Right ventricle myocardium inferior (tissue), 1 donor: ENCODE measurements at regions not wholly inside any gene's neighbourhood (a gene's known extent, or its start where the extent isn't known, plus 50 kb on each side); places are given as distances from the start of the nearest gene placed in this dataset.

ENCODE experiments used
- ATAC-seq: fragments of 200-7000 bp; cut with Tn5 transposase; one replicate; pipeline ENCODE4 v1.9.1; 2020; ENCODE audit warnings: mild to moderate bottlenecking, moderate library complexity
- DNase-seq: peaks from one replicate; pipeline ENCODE4 v3.0.0; 2021; ENCODE audit errors: missing footprints
- intact Hi-C: fragments of 100-400 bp; cut with DNase I; formaldehyde crosslinking; loops from one replicate; pipeline ENCODE4 v1.11.0; 2022
- donor health status: DM: no; HTN: yes; CAD: no; lungs with severe emphysema.

DNA sequence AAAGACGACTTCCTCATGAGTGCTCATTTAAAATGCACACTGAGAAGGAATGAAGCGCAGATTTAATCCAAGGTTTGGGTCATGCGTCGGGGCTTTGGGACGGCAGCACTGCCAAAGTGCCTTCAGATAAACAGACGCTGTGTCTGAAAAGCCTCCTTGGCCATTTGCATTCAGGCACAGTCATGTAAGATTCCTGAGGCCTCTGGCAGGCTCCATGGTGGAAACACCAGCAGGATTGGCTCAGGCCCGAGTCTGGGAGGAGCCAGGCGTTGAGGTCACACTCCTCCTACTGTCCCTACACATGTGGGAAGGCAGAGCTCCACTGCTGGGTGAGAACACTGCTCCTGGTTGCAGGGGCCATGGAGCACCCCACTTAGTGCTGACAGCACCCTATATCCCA, 113.3 kb upstream of the KL start:
- ATAC-seq (peak; percentile 94), DNase-seq (peak; percentile 88)
- intact Hi-C loops, result loop anchor here (5.0 kb wide), 1 partner anchor 316 kb away; the partner anchor contains the start of gene PDS5B

DNA sequence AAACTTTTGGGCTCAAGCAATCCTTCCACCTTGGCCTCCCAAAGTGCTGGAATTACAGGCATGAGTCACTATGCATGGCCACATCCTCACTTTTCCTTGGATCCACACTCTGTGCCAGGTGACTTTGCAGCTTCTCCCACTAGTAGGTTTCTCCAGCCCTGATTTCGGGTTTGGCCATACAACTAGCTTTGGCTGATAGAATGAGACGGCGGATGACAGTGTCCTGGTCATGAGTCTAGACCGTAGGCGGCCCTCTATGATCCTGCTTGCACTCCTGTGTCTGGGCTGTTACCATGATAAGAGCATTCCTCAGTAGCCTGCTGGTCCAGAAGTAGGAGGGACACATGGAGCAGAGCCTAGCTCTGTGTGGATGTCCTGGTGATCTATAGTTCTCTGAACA, 112.5 kb upstream of the KL start:
- DNase-seq (no peak), ATAC-seq (no peak)
- intact Hi-C loops, result loop anchor here (5.0 kb wide), 1 partner anchor 316 kb away; the partner anchor contains the start of gene PDS5B

DNA sequence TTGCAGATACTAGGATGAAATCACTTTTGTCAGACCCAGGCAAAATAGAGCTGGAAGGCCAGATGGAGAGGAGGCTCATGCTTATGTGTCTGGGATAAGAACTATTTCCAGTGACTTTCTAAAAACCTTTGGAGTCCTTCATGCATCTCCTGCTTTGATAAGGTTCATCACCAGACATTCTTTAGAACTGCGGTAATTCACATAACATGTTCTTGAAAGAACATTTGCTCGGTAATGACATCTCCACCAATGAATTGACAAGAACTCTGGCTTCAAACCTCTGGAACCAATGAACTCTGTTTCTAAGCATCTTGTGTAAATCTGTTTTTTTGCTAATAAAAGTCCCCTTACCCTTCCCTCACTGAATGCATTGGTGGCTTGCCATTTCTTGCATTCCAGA, 112.0 kb upstream of the KL start:
- ATAC-seq (no peak), DNase-seq (no peak)
- intact Hi-C loops, result loop anchor here (5.0 kb wide), 1 partner anchor 317 kb away; the partner anchor contains the start of gene PDS5B

DNA sequence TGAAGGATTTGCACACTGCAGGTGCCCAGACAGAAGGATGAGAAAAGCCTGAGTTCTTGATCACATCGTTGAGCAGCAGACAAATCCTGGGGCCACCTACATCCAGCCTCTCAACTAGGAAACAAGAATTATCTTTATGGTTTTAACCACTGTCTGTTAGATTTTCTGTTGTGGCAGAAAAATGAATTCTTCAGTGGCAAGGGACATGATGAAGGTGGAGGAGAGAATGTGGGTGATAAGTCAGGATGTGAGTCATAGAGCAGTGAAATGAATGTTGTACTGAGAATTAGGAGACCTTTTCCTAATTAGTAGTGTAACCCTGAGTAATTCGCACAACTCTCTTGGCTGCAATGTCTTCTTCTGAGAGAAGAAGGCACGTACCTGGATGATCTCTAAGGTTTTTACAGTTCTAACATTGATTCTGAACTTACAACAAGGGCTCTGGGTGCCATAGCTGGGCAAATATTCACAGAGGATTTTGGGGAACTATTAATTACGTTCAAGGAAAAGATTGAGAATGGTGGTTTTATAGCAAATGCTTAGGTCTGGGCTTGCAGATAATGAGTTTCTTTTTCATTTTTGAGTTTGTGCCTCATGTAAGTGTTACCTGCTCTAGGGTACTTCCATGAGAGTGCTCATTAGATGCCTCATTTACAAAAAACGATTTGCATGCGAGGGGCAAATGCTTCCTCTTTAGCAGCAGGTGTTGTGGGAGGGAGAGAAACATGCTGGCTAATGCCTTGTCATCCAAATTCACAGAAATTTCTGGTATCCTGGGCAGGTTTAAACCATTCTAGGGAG, 111.0 kb upstream of the KL start:
- no peak for ATAC-seq
- intact Hi-C loops, result no loop called here
- DNase-seq, result no peak

DNA sequence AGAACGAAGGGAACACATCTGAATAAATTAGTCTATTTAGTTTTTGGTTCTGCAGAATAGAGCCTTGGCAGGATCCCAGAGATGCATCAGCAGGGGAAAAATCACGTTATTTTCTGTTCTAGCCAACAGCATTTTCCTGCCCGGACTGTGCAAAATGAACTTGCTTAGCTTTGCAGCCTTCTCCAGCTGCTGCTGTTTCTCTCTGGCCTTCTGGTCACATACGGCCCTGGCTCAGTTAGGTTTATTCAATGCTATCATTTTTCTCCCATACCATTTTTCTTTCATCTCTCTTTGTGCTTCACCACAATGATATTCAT, 110.4 kb upstream of the KL start:
- peak; percentile 26 for ATAC-seq
- no peak for DNase-seq
- intact Hi-C loops, result no loop called here

DNA sequence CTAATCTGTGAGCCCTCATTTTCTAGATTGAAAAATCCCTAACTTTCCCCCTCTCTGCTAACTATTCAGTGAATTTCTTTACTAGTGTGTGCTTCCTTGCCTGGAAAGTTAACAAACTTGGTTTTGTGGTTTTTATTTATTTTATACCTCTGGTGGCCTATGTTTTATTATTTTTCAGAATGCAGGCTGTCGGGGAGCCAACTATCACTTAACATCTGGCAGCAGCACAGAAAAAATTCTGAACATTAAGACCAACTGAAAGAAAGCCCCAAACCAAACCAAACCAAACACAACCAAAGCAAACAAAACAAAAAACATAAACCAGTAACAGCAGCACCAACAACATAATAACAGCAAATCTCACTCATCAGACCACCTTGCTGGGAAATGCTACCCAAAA, 109.0 kb upstream of the KL start:
- DNase-seq, result no peak
- no peak for ATAC-seq
- intact Hi-C loops, result no loop called here

DNA sequence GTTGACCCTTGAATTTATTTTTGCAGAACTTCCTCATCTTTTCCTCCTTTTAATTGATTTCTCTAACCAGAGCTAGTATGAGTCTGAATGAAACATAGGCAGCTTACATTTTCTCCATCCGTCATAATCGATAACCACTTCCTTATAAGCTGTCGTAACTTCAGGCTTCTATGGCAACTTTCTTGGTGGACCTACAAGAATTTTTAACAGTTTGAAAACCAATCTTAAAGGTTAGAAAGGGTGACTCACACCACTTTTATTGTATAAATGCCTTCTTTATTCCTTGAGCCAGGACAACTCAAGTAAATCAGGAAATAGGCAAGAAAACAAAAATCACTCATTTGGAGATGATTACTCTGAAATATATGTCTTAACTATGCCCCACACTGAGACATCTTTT, 105.7 kb upstream of the KL start:
- ATAC-seq (no peak), DNase-seq (no peak)
- intact Hi-C loops, result no loop called here

DNA sequence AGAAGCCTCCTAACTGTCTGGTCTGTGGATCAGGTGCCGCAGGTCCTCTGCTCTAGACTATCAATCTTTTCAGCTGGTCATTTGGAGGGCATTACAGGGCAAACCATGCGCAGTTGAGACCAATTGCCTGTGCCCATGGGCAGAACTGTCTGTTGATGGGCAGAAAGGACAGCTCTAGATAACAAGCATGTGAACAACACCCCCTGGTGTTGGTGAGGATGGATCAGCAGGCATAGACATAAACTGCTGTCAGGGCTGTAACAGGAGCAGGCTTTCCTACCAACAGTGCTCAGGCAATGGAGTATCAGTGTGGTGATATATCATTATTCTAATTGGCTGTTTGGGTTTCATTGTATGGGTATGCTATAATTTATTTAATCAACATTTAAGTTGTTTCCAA, 104.7 kb upstream of the KL start:
- intact Hi-C loops, result no loop called here
- ATAC-seq (peak; percentile 75), DNase-seq (no peak)

DNA sequence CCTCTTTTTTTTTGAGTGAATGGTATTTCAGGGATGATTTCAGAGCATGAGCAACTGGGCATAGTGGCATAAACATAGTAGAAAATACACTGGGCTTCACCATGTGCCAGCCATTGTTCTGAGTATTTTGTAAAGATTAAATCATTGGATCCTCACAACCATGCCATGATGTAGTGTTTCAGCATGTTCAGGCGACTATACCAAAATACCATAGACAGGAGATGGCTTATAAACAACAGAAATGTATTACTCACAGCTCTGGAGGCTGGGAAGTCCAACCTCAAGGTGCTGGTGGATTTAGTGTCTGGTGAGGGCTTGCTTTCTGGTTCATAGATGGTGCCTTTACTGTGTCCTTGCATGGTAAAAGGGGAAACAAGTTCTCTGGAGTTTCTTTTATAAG, 101.5 kb upstream of the KL start:
- no peak for DNase-seq
- no peak for ATAC-seq
- intact Hi-C loops, result no loop called here

DNA sequence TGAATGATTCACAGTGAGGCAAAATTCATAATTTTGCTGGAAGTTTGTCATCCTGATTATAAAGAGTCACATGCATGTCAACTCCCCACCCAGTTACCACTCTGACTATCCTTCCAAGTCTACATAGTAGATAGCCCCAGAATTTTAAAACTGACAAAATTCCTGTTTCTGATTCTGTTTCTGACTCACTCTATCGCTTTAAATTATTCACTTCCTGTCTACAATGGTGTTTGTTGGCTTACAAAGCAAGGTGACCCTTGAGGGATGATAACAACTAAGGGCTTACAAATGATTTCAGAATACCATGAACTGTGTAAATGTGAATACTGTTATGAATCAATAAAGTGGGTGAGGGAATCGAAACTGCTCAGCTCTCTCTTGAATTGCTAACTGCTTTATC, 98.7 kb upstream of the KL start:
- DNase-seq (no peak), ATAC-seq (no peak)
- intact Hi-C loops, result no loop called here

DNA sequence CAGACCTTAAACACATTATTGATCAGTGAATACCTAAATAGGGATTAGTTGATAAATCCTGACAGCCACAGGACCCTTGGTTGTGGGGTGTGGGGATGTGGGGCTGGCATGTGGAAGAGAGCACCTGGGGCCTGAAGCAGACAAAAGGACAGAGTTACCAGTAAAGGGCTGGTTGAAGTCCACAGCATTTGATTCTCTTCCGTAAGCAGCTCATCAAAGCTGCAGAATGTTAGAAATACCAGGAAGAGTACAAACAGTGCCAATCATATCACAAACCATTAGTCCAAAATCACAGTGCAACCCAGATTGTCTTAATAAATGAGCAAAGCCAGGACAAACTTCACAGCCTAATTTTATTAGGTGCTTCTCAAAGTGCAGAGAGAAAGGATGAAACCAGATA, 92.5 kb upstream of the KL start:
- DNase-seq, result no peak
- no peak for ATAC-seq
- intact Hi-C loops, result no loop called here

DNA sequence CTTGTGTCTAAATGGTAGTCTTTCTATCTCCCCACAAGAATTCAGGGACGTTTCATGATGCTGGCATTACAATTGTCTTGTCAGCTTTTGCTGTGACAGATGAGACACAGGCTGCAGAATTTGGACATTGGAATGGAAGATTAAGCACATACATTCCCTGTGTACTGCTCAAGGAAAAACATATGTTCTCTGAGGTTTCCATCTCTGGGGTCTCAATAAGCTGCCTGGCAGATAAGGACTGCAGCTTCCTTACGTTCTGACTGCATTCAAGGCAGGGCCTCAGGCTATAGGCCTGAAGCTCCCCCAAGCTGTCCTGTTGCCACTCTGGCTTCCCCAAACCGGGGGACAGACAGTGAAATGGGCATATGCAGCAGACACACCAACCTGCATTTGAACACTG, 91.3 kb upstream of the KL start:
- ATAC-seq, result no peak
- DNase-seq, result no peak
- intact Hi-C loops, result no loop called here

DNA sequence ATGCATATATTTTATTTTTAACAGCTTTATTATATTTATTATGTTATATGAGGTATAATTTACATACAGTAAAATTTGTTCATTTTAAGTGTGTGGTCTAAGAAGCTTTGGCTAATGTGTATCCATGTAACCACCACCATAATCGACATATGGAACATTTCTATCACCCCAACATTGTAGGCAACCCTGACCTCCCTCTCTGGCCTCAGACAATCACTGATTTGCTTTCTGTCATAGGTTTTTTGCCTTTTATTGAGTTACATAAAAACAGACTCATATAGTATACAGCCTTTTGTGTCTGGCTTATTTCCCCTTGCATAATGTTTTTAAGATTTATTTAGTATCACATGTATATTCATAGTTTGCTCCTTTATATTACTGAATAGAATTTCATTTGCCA, 90.7 kb upstream of the KL start:
- ATAC-seq (no peak), DNase-seq (no peak)
- intact Hi-C loops, result no loop called here

DNA sequence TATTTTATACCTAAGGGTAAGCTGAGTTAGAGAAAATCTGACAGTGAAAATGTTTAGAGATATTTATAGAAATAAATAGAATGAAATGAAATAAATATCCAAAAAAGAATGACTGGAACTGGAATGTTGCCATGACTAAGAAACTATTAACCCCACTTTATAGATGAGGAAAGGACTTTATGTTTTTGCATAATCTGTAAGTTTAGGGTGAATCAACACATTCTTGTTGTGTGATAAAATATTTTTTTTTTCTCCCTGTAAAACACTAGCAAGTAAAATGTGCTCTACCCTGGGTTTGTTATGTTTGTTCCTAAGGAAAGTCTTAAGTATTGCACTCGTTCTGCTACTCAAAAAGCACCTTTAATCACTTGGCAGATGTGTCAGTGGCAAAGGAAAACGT, 83.8 kb upstream of the KL start:
- ATAC-seq, result no peak
- no peak for DNase-seq
- intact Hi-C loops, result no loop called here

DNA sequence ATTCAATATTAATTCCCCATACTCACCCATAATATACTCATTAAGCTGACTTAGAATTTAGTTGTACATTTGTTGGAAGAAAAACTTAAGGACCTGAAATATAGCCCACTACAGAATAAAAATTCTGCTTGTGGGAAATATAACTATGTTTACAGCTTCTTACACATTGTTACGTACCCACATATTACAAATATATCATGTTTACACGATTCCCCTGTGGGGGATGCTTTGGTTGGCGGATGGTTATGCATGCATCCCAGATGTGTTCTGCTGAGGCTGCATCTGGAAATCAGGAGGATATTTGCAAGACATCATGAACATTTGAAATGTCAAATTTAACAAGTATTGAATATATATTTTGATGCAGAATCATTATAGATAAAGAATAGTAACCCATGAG, 79.5 kb upstream of the KL start:
- intact Hi-C loops, result no loop called here
- no peak for DNase-seq
- ATAC-seq, result no peak

DNA sequence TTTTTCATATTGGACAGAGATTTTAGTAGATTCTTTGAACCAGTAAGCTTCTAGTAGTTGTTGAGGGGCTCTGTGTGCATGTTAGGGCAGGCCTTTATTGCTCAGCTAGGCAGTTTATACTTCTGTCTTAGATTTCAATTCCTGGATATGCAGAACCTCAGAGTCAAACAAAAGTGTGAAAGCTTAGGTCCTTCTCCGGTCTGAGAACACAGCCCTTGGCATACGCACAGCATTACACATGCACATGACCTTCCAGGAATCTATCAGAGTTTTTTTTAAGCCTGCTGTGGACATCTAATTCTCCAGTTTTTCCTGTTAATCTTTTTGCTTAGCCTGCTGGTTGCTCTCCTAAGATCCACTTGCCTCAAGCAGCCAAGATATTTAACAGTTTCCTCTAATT, 77.9 kb upstream of the KL start:
- DNase-seq, result no peak
- no peak for ATAC-seq
- intact Hi-C loops, result no loop called here

DNA sequence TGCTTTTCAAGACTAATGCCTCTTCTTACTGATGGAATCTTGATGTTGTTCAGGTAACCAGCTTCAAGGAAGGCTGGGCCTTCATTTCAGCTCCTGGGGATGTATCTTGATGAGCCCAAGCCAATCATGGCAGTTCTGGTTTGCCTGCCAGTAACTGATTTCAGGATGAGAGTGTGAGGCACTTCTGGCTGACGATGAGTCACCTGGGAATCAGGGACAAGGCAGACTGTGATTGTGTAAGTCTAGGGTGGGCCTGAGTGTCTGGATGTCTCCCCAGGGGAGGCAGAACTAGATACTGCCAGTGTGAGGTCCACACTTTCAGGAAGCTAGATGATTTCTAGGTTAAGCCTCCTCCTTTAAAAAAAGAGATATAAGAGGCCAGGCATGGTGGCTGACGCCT, 77.3 kb upstream of the KL start:
- ATAC-seq (no peak), DNase-seq (no peak)
- intact Hi-C loops, result no loop called here

DNA sequence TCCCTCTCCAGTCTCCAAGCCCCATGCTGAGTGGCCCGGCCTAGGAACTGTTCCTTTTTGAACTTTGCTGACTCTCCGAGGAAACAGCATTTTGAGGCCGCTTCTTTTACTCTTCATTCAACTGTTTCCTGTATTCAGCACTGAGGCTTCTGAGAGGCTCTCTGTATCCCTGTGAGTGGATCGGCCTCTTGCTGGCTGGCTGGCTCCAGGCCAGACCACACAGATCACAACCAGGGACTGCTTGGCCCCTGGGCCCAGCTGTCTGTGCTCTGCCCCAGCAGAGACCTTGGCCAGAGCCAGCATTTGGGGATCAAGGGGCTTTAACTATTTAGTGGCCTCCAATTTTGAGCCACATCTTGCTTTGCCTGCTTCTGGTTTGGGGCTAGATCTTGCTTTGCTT, 75.6 kb upstream of the KL start:
- intact Hi-C loops, result no loop called here
- DNase-seq, result peak; percentile 73
- peak; percentile 75 for ATAC-seq

DNA sequence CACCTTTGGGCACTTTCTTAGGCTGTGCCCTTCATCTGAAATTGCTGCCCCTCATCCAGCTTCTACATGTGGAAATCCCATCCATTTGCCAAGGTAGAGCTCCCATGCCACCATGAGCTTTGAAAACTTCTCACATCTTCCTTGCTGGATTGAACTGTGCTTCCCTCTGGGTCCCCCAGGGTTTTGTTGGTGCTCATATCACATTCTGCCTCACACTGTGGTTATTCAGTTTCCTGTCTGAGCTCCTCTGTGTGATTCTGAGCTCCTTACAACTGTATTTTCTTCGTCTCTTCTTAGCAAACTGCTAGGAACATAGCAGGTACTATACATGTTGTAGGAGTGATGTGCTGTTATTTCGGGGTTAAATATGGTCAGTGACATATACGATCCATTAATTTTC, 74.9 kb upstream of the KL start:
- DNase-seq (no peak), ATAC-seq (no peak)
- intact Hi-C loops, result no loop called here

DNA sequence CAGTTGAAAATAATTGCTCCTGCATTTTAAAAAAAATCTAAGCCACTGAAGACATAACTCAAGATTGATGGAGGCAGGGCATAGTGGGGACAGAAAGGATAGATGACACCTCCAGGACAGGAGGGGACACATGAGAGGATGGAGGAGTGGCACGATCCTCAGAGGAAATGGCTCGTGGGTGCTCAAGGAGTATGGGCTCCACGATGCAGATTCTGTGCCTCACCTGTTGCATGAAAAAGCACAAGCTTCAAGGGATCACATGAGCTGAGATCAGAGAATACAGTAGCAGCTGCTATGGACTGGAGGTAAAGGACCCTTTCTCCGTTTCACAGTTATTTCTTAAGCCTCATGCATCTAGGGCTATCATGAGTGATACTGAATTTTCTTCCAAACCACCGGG, 69.7 kb upstream of the KL start:
- ATAC-seq (no peak), DNase-seq (no peak)
- intact Hi-C loops, result no loop called here
